H1 (cell line): ENCODE measurements at regions not wholly inside any gene's neighbourhood (a gene's known extent, or its start where the extent isn't known, plus 50 kb on each side); places are given as distances from the start of the nearest gene placed in this dataset.

Experiments
- CREB1 ChIP-seq: IDR thresholded peaks from 2 replicates; pipeline ENCODE4 v1.6.1; 2012; ENCODE audit warnings: inconsistent platforms
- EGR1 ChIP-seq: IDR thresholded peaks from 2 replicates; pipeline ENCODE4 v1.6.1; 2011; ENCODE audit warnings: low read depth, low read length, borderline replicate concordance
- EZH2 ChIP-seq: fragments of 200-600 bp; sonication (generic); IDR thresholded peaks from 2 replicates; pipeline ENCODE4 v1.7.1; 2012; ENCODE audit warnings: low read depth, mild to moderate bottlenecking, moderate library complexity, low read length, inconsistent platforms; ENCODE audit not compliant: severe bottlenecking
- NANOG ChIP-seq: IDR thresholded peaks from 2 replicates; pipeline ENCODE4 v1.6.1; 2011; ENCODE audit warnings: low read length, low read depth, mild to moderate bottlenecking, inconsistent platforms; ENCODE audit not compliant: insufficient read depth, poor library complexity, severe bottlenecking
- SUZ12 ChIP-seq: fragments of 200-600 bp; sonication (generic); IDR thresholded peaks from 2 replicates; pipeline ENCODE4 v1.6.1; 2012; ENCODE audit warnings: mild to moderate bottlenecking, inconsistent platforms, low read length, moderate library complexity, mixed read lengths
- TAF1 ChIP-seq: IDR thresholded peaks from 2 replicates; pipeline ENCODE4 v1.6.1; 2011; ENCODE audit warnings: mild to moderate bottlenecking, low read depth, low read length

GRCh38 chrX:125680366-125680765, 360.7 kb downstream of the TEX13C start:
- TF ChIP-seq EZH2, result no peak
- TF ChIP-seq TAF1, result no peak
- no peak for TF ChIP-seq NANOG
- no peak for TF ChIP-seq CREB1
- TF ChIP-seq SUZ12, result no peak
- no peak for TF ChIP-seq EGR1
